GM18868 (cell line): ENCODE measurements at regions not wholly inside any gene's neighbourhood (a gene's known extent, or its start where the extent isn't known, plus 50 kb on each side); places are given as distances from the start of the nearest gene placed in this dataset.
"Not testable (repeated sequence)": the region's sequence is repeated elsewhere in the genome, so short reads cannot be mapped to it uniquely, and the experiment has no call there.

ENCODE experiments used
- ATAC-seq: cut with Tn5 transposase; IDR thresholded peaks from one replicate; pipeline ENCODE4 v1.9.1; 2021; ENCODE audit warnings: mild to moderate bottlenecking, moderate library complexity; ENCODE audit not compliant: unreplicated experiment

GRCh38 chr2:207216457-207216856 is 50.7 kb upstream of the KLF7 start:
- ATAC-seq, result no peak

GRCh38 chr2:207217442-207217841 is 51.7 kb upstream of the KLF7 start:
- ATAC-seq, result no peak

- ATAC-seq, result no peak
Measured at GRCh38 chr2:207219081-207219630, 53.4 kb upstream of the KLF7 start.

GRCh38 chr2:207219676-207220501 is 54.1 kb upstream of the KLF7 start:
- ATAC-seq, result no peak

GRCh38 chr2:207221731-207222130 is 56.0 kb upstream of the KLF7 start:
- ATAC-seq, result no peak

GRCh38 chr2:207223051-207223450 is 57.3 kb upstream of the KLF7 start:
- peak; percentile 76 for ATAC-seq

- ATAC-seq, result no peak
Measured at GRCh38 chr2:207224381-207224780, 58.6 kb upstream of the KLF7 start.

GRCh38 chr2:207224791-207225482 is 59.2 kb upstream of the KLF7 start:
- peak; percentile 19 for ATAC-seq

- ATAC-seq, result peak; percentile 71
Measured at GRCh38 chr2:207225773-207226172, 60.0 kb upstream of the KLF7 start.

GRCh38 chr2:207226243-207226642 is 60.5 kb upstream of the KLF7 start:
- ATAC-seq, result no peak

- no peak for ATAC-seq
Measured at GRCh38 chr2:207226671-207227061, 60.9 kb upstream of the KLF7 start.

- ATAC-seq, result no peak
Measured at GRCh38 chr2:207227062-207227748, 61.5 kb upstream of the KLF7 start.

- no peak for ATAC-seq
Measured at GRCh38 chr2:207227749-207228145, 62.0 kb upstream of the KLF7 start.

- no peak for ATAC-seq
Measured at GRCh38 chr2:207228402-207228801, 62.7 kb upstream of the KLF7 start.

GRCh38 chr2:207229161-207229560 is 63.4 kb upstream of the KLF7 start:
- ATAC-seq, result no peak

GRCh38 chr2:207230261-207231105 is 64.7 kb upstream of the KLF7 start:
- no peak for ATAC-seq

GRCh38 chr2:207231106-207231865 is 65.5 kb upstream of the KLF7 start:
- ATAC-seq, result no peak

- ATAC-seq, result no peak
Measured at GRCh38 chr2:207231967-207232366, 66.2 kb upstream of the KLF7 start.

- ATAC-seq, result not testable (repeated sequence)
Measured at GRCh38 chr2:207233141-207233540, 67.4 kb upstream of the KLF7 start.

- ATAC-seq, result no peak
Measured at GRCh38 chr2:207233731-207234130, 68.0 kb upstream of the KLF7 start.
